ENCODE measurements at regions not wholly inside any gene's neighbourhood (a gene's known extent, or its start where the extent isn't known, plus 50 kb on each side); places are given as distances from the start of the nearest gene placed in this dataset.
"Not testable (repeated sequence)": the region's sequence is repeated elsewhere in the genome, so short reads cannot be mapped to it uniquely, and the experiment has no call there.

DNA sequence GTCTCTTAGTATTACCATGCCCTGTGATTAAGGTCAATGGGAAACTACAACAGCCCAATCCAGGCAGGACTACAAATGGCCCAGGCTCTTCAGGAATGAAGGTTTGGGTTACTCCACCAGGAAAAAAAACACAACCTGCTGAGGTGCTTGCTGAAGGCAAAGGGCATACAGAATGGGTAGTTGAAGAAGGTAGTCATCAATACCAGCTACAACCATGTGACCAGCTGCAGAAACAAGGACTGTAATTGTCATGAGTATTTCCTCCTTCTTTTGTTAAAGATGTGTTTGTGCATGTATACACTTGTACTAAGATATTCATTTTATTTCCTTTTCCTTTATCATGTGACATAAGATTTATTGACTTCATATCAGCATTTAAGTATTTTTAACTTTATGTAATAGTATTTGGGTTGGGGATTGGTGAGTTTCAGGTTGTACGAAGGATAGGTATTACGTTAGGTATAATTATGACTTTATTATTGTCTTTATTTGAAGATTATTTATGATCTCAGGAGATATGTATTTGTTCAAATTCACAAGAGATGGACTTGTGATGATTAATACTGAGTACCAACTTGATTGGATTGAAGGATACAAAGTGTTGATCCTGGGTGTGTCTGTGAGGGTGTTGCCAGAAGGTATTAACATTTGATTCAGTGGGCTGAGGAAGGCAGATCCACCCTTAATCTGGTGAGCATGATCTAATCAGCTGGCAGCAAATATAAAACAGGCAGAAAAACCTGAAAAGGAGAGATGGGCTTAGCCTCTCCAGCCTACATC is 256.0 kb upstream of the ATXN7L3B start:
- not testable (repeated sequence) for DNase-seq (ENCODE audit: low spot score)

GRCh38 chr12:74283646-74284045 is 254.0 kb upstream of the ATXN7L3B start:
- no peak for DNase-seq (ENCODE audit: low spot score)

GRCh38 chr12:74285773-74286172 is 251.9 kb upstream of the ATXN7L3B start:
- DNase-seq (ENCODE audit: low spot score): no peak

- no peak for DNase-seq (ENCODE audit: low spot score)
These were observed 251.4 kb upstream of the ATXN7L3B start for GRCh38 chr12:74286254-74286653.

DNA sequence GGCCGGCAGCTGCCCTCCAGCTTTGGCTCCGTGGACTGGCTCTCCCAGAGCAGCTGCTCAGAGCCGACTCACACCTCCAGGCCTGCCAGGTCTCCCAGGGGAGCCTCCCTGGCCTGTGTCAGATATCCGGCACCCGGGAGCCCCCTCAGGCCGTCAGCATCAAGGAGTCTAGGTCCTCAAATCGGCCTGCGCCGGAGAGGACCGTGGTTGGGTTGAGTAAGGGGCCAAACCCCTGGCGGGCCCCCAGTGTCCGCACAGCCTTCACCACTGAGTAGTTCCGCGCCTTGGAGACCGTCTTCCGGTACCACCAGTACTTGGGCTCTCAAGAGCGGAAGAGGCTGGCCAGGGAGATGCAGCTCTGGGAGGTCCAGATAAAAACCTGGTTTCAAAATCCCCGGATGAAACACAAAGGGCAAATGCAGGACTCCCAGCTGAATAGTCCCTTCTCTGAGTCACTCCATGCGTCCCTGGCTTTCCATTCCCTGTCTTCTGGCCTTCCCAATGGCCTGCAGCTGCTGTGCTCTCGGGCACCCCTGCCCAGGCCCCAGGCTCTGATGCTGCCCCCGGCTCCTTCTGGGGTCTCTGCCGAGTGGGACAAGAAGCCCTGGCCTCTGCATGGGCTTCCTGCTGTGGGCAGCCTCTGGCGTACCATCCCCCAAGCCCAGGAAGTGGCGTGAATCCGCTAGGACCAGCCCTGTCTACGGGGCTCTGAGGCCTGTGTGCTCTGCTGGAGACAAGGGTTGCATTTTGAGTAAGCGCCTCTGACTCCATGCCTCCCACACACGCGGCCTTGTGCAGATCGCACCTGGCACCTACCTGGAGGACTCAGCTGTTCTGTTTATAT is 245.1 kb upstream of the ATXN7L3B start:
- no peak for DNase-seq (ENCODE audit: low spot score)

DNA sequence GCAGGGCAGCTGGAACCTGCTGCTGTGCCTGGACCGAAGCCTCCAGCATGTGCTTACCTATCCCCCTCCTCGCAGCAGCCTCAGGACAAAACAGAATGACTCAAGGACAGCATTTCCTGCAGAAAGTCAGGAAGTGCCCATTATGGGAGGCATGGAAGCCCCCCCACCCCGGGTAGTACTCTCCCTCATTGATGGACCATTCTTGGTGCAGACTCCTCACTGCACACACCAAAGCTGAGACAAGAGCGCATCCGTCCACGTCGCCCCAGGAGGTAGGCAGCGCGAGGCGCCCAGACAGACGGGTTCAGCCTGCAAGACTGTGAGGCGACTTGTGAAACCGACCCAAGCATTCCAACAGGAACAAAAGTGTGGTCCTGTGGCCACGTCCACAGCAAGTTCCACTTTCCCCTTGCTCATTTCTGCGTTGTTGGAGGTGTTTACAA is 243.9 kb upstream of the ATXN7L3B start:
- DNase-seq (ENCODE audit: low spot score): no peak

- peak; percentile 28 for DNase-seq (ENCODE audit: low spot score)
These were observed 220.5 kb upstream of the ATXN7L3B start for GRCh38 chr12:74317078-74317601.

DNA sequence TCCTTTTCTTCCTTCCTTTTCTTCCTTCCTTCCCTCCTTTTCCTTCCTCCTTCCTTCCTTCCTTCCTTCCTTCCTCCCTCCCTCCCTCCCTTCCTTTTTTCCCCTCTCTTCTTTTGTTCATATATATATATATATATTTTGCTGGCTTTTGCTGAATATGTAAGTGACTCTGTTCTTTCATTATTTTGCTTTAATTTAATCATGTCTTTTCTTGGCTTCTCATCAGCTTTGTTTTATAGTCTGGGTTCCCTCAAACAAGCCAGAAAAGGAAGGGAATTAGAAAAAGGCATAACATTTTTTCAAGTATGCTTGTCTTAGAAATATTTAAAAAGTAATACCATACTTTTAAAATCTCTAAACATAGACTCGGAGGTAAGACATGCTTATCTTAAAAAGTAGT is 219.9 kb upstream of the ATXN7L3B start:
- no peak for DNase-seq (ENCODE audit: low spot score)

DNA sequence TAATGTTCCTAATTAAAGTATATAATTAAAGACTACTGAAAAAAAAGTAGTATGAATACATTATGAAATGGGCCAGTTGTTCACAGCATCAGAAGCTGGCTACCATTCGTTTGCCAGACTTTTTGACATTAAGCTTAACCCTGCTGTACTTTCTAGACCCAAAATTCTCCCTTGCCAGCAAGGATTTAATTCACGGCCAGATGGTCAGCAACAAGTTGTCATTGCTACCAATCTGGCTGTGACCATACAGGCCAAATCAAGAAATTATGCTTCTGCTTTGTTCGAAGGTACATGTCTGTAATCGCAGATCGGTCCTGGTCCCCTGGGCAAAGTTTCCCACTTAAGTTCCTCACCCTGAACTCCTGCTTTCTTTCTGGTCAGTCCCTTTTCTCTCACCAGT is 217.7 kb upstream of the ATXN7L3B start:
- no peak for DNase-seq (ENCODE audit: low spot score)

- DNase-seq (ENCODE audit: low spot score): no peak
These were observed 216.3 kb upstream of the ATXN7L3B start for GRCh38 chr12:74321381-74321780.

GRCh38 chr12:74322792-74323191 is 214.8 kb upstream of the ATXN7L3B start:
- DNase-seq (ENCODE audit: low spot score): no peak

- DNase-seq (ENCODE audit: low spot score): no peak
These were observed 209.0 kb upstream of the ATXN7L3B start for GRCh38 chr12:74328623-74329022.

- DNase-seq (ENCODE audit: low spot score): no peak
These were observed 202.9 kb upstream of the ATXN7L3B start for GRCh38 chr12:74334780-74335179.

DNA sequence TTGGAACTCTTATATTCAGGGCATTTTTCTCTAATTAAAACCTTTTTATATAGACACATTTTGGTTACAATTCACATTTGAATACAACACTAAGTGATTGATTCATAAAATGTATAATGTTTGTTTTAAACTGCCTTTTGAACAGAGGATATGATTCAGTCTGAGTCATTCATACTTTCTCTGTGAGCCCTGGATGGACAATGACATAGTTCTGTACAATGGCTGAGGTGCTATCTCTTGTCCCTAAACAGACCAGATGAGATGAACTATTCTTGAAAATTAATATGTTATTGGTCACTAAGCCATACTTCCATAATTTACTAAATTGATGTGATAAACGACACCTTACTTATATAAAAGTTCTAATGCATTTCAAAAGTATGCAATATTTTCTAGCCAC is 199.7 kb upstream of the ATXN7L3B start:
- DNase-seq (ENCODE audit: low spot score): peak; percentile 25

DNA sequence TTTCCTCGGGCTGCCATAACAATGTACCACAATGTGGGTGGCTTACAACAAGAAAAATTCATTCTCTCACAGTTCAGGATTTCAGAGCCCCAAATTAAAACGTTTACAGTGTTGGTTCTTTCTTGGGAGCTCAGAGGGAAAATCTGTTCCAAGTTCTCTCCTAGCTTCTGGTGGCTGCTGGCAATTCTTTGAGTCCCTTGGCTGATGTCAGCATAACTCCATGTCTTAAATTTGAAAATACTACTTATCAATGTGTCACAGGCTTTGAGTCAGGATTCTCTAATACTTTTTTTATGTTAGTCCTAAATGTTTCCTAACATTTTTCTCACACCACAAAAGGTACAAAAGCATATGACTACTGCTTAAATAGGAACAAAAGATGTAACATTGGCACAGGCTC is 198.4 kb upstream of the ATXN7L3B start:
- DNase-seq (ENCODE audit: low spot score): no peak

- DNase-seq (ENCODE audit: low spot score): no peak
These were observed 187.7 kb upstream of the ATXN7L3B start for GRCh38 chr12:74349925-74350324.

DNA sequence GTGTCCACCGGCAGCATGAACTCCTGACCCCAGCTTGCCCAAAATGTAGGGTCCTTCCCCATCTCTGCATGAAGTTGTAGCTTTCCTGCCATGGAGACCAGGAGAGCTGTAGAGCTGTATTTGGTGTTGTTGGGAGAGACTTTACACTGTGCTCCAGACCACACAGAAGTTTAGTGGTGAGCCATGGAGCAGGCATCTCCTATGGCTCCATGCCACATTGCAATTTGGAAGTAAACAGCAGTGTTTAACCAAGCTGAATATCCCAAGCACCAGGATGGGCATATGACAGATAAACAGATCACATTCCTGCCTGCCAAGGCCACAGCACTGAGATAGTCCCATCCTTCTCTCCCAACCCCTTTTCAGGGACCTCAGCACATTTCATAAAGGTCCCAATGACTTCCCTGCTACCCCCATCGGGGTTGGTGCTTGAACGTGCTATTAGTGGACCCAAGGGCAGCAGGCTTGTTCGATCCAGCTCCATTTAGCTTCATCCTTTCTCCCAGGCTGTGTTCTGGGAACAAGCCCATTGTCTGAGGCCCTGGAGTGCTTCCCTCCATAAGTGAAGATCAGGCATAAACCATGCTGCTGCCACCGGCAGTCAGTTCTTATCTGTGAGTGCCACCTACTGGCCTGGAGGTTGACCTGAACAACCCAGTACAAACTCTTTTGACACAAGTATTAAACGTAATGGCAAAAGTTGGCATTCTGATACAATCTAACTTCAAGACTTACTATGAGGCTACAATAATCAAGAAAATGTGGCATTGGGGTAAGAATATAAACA is 172.3 kb upstream of the ATXN7L3B start:
- DNase-seq (ENCODE audit: low spot score): peak; percentile 14

GRCh38 chr12:74370608-74371216 is 166.9 kb upstream of the ATXN7L3B start:
- no peak for DNase-seq (ENCODE audit: low spot score)

GRCh38 chr12:74379114-74379513 is 158.5 kb upstream of the ATXN7L3B start:
- DNase-seq (ENCODE audit: low spot score): no peak

- DNase-seq (ENCODE audit: low spot score): no peak
These were observed 155.7 kb upstream of the ATXN7L3B start for GRCh38 chr12:74381958-74382357.

DNA sequence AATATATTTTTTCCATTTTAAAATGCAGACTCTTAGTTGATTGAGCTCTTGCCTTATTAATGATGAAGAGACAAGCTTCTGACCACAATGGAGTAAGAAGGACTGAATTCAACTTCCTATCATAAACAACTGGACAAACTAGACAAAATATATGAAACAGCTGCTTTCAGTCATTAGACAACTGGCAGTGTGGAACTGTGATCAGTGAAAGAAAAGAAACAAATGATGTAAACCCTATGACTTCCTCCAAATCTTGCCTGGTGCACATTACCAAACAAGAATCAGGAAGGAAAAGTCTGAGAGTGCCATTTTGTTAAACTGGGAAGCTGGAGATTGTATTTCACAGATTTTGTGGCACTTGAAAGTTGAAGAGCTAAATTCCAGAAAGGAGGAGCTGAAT is 154.7 kb upstream of the ATXN7L3B start:
- DNase-seq (ENCODE audit: low spot score): no peak

DNA sequence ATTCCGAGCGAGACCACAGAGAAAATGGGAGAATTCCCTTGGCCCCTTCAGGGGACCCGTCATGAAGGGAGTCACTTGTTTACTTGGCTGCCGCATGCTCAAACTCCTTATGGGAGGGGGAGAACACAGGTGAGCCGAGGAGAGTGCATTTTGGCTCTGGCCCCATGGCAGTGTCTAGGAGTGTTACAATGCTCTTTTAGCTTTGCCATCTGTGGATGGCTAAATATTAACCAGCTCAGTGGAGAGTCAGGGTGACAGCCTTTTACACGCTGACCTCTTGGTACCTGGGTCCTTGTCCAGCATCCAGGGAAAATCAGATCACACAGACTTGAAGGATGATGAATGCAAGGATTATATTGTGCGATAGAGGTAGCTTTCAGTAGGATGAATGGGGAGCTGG is 146.4 kb upstream of the ATXN7L3B start:
- DNase-seq (ENCODE audit: low spot score): no peak

Measured in COLO829 (cell line).